Endothelial cell of umbilical vein (primary cell): ENCODE measurements at regions not wholly inside any gene's neighbourhood (a gene's known extent, or its start where the extent isn't known, plus 50 kb on each side); places are given as distances from the start of the nearest gene placed in this dataset.

Experiments used
- BruUV-seq: library from RNA; stranded (reverse); fragments of 400-500 nt; replicated peaks from 2 replicates; lab custom pipeline; 2021; lab: Mats Ljungman, UMichigan
- CTCF ChIA-PET: fragments of 300-600, 350-600 bp; sonication (Branson Sonifier 250); formaldehyde crosslinking; loops from one replicate; lab custom pipeline; 2021; ENCODE audit warnings: antibody characterized with exemption, inconsistent platforms; lab: Charles Lee
- POLR2A ChIA-PET: fragments of 300-600, 350-600 bp; sonication (Branson Sonifier 250); formaldehyde crosslinking; loops from one replicate; lab custom pipeline; 2021; ENCODE audit warnings: antibody characterized with exemption, inconsistent platforms; lab: Charles Lee
- DNase-seq: peaks from one replicate; pipeline ENCODE4 v3.0.0-alpha.2; 2011; ENCODE audit warnings: low read depth, low spot score
- FAIRE-seq: peaks from 2 replicates; lab custom pipeline; 2011; peaks lifted over from hg19 to GRCh38; lab: Jason Lieb, UNC
- H2AFZ ChIP-seq: 2 replicates; pipeline ENCODE4 v1.6.0; 2012; ENCODE audit warnings: low read depth, low read length, control low read depth, inconsistent platforms
- H3K27ac ChIP-seq: 2 replicates; pipeline ENCODE4 v1.5.1; 2011; ENCODE audit warnings: low read depth, mild to moderate bottlenecking, control low read depth, low read length, moderate library complexity; ENCODE audit not compliant: insufficient read depth
- H3K27me3 ChIP-seq, 2 experiments: 2 replicates each; pipeline versions ENCODE4 v1.6.0 to v1.6.1; 2011; ENCODE audit warnings: low read length in 2 of 2, mixed read lengths in 1 of 2; ENCODE audit not compliant: control insufficient read depth in 2 of 2, insufficient read depth in 2 of 2
- H3K36me3 ChIP-seq, 2 experiments: 2 replicates in 1 of 2; 3 replicates in 1 of 2; pipeline ENCODE4 v1.5.1; 2011; ENCODE audit warnings: low read length in 2 of 2, mild to moderate bottlenecking in 1 of 2, moderate library complexity in 1 of 2; ENCODE audit not compliant: control insufficient read depth in 2 of 2, insufficient read depth in 2 of 2; ENCODE audit errors: extremely low read depth in 1 of 2
- H3K4me1 ChIP-seq: 3 replicates; pipeline ENCODE4 v1.5.1; 2011; ENCODE audit warnings: mild to moderate bottlenecking, low read length; ENCODE audit not compliant: control insufficient read depth, insufficient read depth; ENCODE audit errors: extremely low read depth
- H3K4me2 ChIP-seq: 2 replicates; pipeline ENCODE4 v1.6.1; 2011; ENCODE audit warnings: low read length, control low read depth, mixed read lengths; ENCODE audit not compliant: insufficient read depth
- H3K4me3 ChIP-seq, 3 experiments: fragments of 200-600 bp in 1 of 3; sonication (generic), shearing (Covaris generic) in 1 of 3; replicated peaks in 1 of 3; 2 replicates each; pipeline ENCODE4 v1.5.1; 2011 to 2016; ENCODE audit warnings: control low read depth in 3 of 3, low read length in 3 of 3, mild to moderate bottlenecking in 2 of 3, inconsistent platforms in 1 of 3, low read depth in 1 of 3, moderate library complexity in 1 of 3; ENCODE audit not compliant: insufficient read depth in 1 of 3
- H3K79me2 ChIP-seq: 2 replicates; pipeline ENCODE4 v1.6.0; 2012; ENCODE audit warnings: low read length, inconsistent platforms; ENCODE audit not compliant: control insufficient read depth, insufficient read depth
- H3K9ac ChIP-seq: replicated peaks from 2 replicates; pipeline ENCODE3; 2011; ENCODE audit warnings: low read length, control low read depth; ENCODE audit not compliant: insufficient read depth; ENCODE audit errors: extremely low read depth
- H3K9me1 ChIP-seq: replicated peaks from 3 replicates; pipeline ENCODE4 v1.6.0; 2011; ENCODE audit warnings: mild to moderate bottlenecking, low read length; ENCODE audit not compliant: control insufficient read depth, insufficient read depth; ENCODE audit errors: extremely low read depth
- H3K9me3 ChIP-seq: replicated peaks from 2 replicates; pipeline ENCODE4 v1.5.1; 2012; ENCODE audit warnings: low read length, inconsistent platforms; ENCODE audit not compliant: control insufficient read depth, insufficient read depth
- H4K20me1 ChIP-seq: replicated peaks from 2 replicates; pipeline ENCODE3; 2011; ENCODE audit warnings: mild to moderate bottlenecking, low read length; ENCODE audit not compliant: control insufficient read depth, insufficient read depth; ENCODE audit errors: extremely low read depth
- CTCF ChIP-seq, 2 donors: IDR thresholded peaks; 1 replicate in 1 of 2; 2 replicates in 1 of 2; pipeline ENCODE4 v1.5.1; 2011; ENCODE audit warnings: low read length in 2 of 2, mild to moderate bottlenecking in 2 of 2, moderate library complexity in 2 of 2, control low read depth in 1 of 2, inconsistent platforms in 1 of 2, low read depth in 1 of 2; ENCODE audit not compliant: insufficient read depth in 1 of 2; ENCODE audit errors: extremely low read depth in 1 of 2
- EZH2 ChIP-seq: IDR thresholded peaks from 2 replicates; pipeline ENCODE4 v1.6.1; 2012; ENCODE audit warnings: borderline replicate concordance, low read depth, mild to moderate bottlenecking, moderate library complexity, low read length, inconsistent platforms; ENCODE audit not compliant: severe bottlenecking
- FOS ChIP-seq: IDR thresholded peaks from 2 replicates; pipeline ENCODE4 v1.6.1; 2011; ENCODE audit warnings: mild to moderate bottlenecking, low read length, moderate library complexity, borderline replicate concordance; ENCODE audit not compliant: insufficient read depth
- GATA2 ChIP-seq: IDR thresholded peaks from 2 replicates; pipeline ENCODE4 v1.7.0; 2011; ENCODE audit warnings: low read depth, mild to moderate bottlenecking, moderate library complexity, mixed read lengths, low read length; ENCODE audit not compliant: insufficient read length, insufficient read depth
- JUN ChIP-seq: IDR thresholded peaks from 2 replicates; pipeline ENCODE4 v1.6.1; 2011; ENCODE audit warnings: borderline replicate concordance, low read depth; ENCODE audit not compliant: insufficient read length, insufficient read depth
- MAX ChIP-seq: IDR thresholded peaks from 2 replicates; pipeline ENCODE4 v1.6.1; 2011; ENCODE audit not compliant: insufficient read depth, insufficient read length
- MYC ChIP-seq: IDR thresholded peaks from one replicate; pipeline ENCODE4 v1.6.1; 2011; ENCODE audit warnings: mild to moderate bottlenecking, low read depth, low read length
- POLR2A ChIP-seq: IDR thresholded peaks from 2 replicates; pipeline ENCODE4 v1.6.1; 2012; ENCODE audit warnings: low read depth, mild to moderate bottlenecking, control low read depth, low read length
- POLR2AphosphoS5 ChIP-seq: IDR thresholded peaks from 2 replicates; pipeline ENCODE4 v1.6.1; 2012; ENCODE audit warnings: low read depth, mild to moderate bottlenecking, control low read depth, low read length, moderate library complexity; ENCODE audit not compliant: insufficient read depth
- dilution Hi-C: fragments of 300-500 bp; cut with MboI; formaldehyde crosslinking; loops from one replicate; pipeline ENCODE4 v1.15.0; 2019; ENCODE audit warnings: low sequenced_read_pairs; ENCODE audit not compliant: extremely low pct_ligation_motif_present
- intact Hi-C: fragments of 100-400 bp; cut with micrococcal nuclease; formaldehyde crosslinking; loops from one replicate; pipeline ENCODE4 v1.10.0; 2022

- ChIA-PET POLR2A (no interaction called here), CTCF (no interaction called here)
- Histone ChIP-seq H4K20me1 (no peaks in the 10 kb centered on the region), H3K79me2 (no peaks in the 10 kb centered on the region), H3K27me3 (no peaks in the 10 kb centered on the region), H3K9me1 (no peaks in the 10 kb centered on the region), H3K36me3 (no peaks in the 10 kb centered on the region), H3K9me3 (no peaks in the 10 kb centered on the region), H3K4me1 (no peaks in the 10 kb centered on the region), H3K4me2 (no peak overlapping the region), H3K4me3 (no peak overlapping the region), H3K27ac (no peak overlapping the region), H3K9ac (no peak overlapping the region), H2AFZ (no peak overlapping the region)
- intact Hi-C loops, result no loop called here
- dilution Hi-C loops, result no loop called here
- FAIRE-seq (no peak), DNase-seq (no peak)
- no TSS peak for BruUV-seq
- TF ChIP-seq JUN (no peak), POLR2AphosphoS5 (no peak), MYC (no peak), GATA2 (no peak), MAX (no peak)
Observed at GRCh38 chr12:71009430-71010142, 89.0 kb upstream of the PTPRR start.

GRCh38 chr12:71008616-71009015 lies 88.1 kb upstream of the PTPRR start:
- BruUV-seq, result no TSS peak
- TF ChIP-seq CTCF (IDR thresholded peaks at IDR 0.05; ENCODE audit: extremely low read depth in 1 of 2, insufficient read depth in 1 of 2, low read depth in 1 of 2, low read length in 2 of 2), result no peak
- TF ChIP-seq MYC, result no peak
- TF ChIP-seq POLR2A, result no peak
- no peak for TF ChIP-seq JUN
- no peak for TF ChIP-seq EZH2
- no peak for TF ChIP-seq FOS
- no peak for TF ChIP-seq GATA2
- TF ChIP-seq POLR2AphosphoS5, result no peak
- TF ChIP-seq MAX, result no peak
- no peak overlapping the region for H3K9ac ChIP-seq
- H3K36me3 ChIP-seq, result no peaks in the 10 kb centered on the region
- no peak overlapping the region for H2AFZ ChIP-seq
- ChIA-PET POLR2A (no interaction called here), CTCF (no interaction called here)
- no peak overlapping the region for H3K27ac ChIP-seq
- no peaks in the 10 kb centered on the region for H3K27me3 ChIP-seq
- H4K20me1 ChIP-seq, result no peaks in the 10 kb centered on the region
- H3K79me2 ChIP-seq, result no peaks in the 10 kb centered on the region
- dilution Hi-C loops, result no loop called here
- H3K4me3 ChIP-seq, result no peak overlapping the region
- H3K9me1 ChIP-seq, result no peaks in the 10 kb centered on the region
- H3K4me1 ChIP-seq, result no peaks in the 10 kb centered on the region
- DNase-seq (no peak), FAIRE-seq (no peak)
- H3K4me2 ChIP-seq, result no peak overlapping the region
- no peaks in the 10 kb centered on the region for H3K9me3 ChIP-seq
- intact Hi-C loops, result no loop called here
